ENCODE measurements at regions not wholly inside any gene's neighbourhood (a gene's known extent, or its start where the extent isn't known, plus 50 kb on each side); places are given as distances from the start of the nearest gene placed in this dataset.

DNA sequence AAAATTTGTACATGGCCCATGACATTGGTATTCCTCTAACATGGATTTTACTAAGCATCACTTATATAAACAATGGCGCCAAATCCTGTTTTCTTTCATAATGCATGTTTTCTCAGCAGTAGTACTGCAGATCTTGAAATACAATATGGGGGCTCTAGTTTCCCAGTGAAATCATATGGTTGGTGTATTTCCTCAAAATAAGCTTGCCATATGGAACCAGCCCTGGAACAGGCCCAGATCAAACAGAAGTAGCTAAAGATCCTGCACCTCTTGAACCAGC lies 163.9 kb downstream of the ZNF608 start (continued):
- TF ChIP-seq, protein P1, sequence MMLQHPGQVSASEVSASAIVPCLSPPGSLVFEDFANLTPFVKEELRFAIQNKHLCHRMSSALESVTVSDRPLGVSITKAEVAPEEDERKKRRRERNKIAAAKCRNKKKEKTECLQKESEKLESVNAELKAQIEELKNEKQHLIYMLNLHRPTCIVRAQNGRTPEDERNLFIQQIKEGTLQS (IDR thresholded peaks at IDR 0.05; ENCODE audit: insufficient read depth, low read depth, low read length), result no peak
- TF ChIP-seq GTF2F1 (IDR thresholded peaks at IDR 0.05; ENCODE audit: borderline replicate concordance, low read depth, low read length), result no peak
- no peak for TF ChIP-seq SP1 (IDR thresholded peaks at IDR 0.05; ENCODE audit: low read depth, low read length)
- no peak for TF ChIP-seq TBP (IDR thresholded peaks at IDR 0.05; ENCODE audit: low read depth, low read length)
- no peak for TF ChIP-seq BCL11A (IDR thresholded peaks at IDR 0.05; ENCODE audit: low read depth in 2 of 2, low read length in 2 of 2)
- TF ChIP-seq, protein P2, sequence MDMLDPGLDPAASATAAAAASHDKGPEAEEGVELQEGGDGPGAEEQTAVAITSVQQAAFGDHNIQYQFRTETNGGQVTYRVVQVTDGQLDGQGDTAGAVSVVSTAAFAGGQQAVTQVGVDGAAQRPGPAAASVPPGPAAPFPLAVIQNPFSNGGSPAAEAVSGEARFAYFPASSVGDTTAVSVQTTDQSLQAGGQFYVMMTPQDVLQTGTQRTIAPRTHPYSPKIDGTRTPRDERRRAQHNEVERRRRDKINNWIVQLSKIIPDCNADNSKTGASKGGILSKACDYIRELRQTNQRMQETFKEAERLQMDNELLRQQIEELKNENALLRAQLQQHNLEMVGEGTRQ (IDR thresholded peaks at IDR 0.05; ENCODE audit: low read length), result no peak

Measured in H1 (cell line).